GM23248 (cell line): ENCODE measurements at regions not wholly inside any gene's neighbourhood (a gene's known extent, or its start where the extent isn't known, plus 50 kb on each side); places are given as distances from the start of the nearest gene placed in this dataset.

Source experiments
- EZH2 ChIP-seq: fragments of 200-600 bp; sonication (generic); IDR thresholded peaks from 2 replicates; pipeline ENCODE4 v1.6.1; 2018; ENCODE audit warnings: antibody characterized with exemption, mild to moderate bottlenecking; ENCODE audit not compliant: insufficient read depth, poor library complexity, severe bottlenecking
- EZH2phosphoT487 ChIP-seq: fragments of 200-600 bp; sonication (generic); IDR thresholded peaks from 2 replicates; pipeline ENCODE4 v1.6.1; 2018; ENCODE audit warnings: antibody characterized with exemption, moderate library complexity, mild to moderate bottlenecking, low read depth; ENCODE audit not compliant: insufficient read depth

DNA sequence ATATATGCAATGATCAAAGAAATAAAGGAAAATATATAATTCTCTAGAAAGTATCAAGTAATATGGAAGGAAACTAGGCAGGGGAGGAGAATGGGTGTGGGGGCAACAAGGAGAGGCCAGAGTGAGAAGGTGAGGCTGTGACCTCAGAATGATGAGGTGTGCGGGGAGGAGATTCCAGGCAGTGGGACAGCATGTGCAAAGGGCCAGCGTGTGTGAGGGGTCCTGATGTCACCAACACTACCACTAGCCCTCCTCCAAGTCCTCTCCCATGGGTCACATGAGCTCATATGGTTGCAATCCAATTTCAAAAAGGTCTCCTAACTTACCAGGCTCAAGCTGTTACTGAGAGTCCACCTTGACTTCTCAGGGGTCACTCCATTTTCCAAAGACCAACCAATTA is 463.9 kb downstream of the MN1 start:
- TF ChIP-seq EZH2phosphoT487 (no peak), EZH2 (no peak)
